Fibroblast of skin of left biceps (primary cell): ENCODE measurements at regions not wholly inside any gene's neighbourhood (a gene's known extent, or its start where the extent isn't known, plus 50 kb on each side); places are given as distances from the start of the nearest gene placed in this dataset.

ENCODE experiments used
- DNase-seq, 2 experiments: peaks; one replicate each; pipeline ENCODE4 v3.0.0-alpha.2; 2013; ENCODE audit warnings: low read depth in 2 of 2

GRCh38 chr1:114227059-114227458, 73.4 kb upstream of the SYT6 start:
- no peak for DNase-seq

GRCh38 chr1:114224196-114224907, 70.7 kb upstream of the SYT6 start:
- DNase-seq: peak in 1 of 2 experiments; percentile 12

- no peak for DNase-seq
Measured at GRCh38 chr1:114222920-114223319, 69.3 kb upstream of the SYT6 start.

- no peak for DNase-seq
Measured at GRCh38 chr1:114219172-114219868, 65.7 kb upstream of the SYT6 start.

GRCh38 chr1:114218361-114219171, 64.9 kb upstream of the SYT6 start:
- no peak for DNase-seq

- no peak for DNase-seq
Measured at GRCh38 chr1:114216431-114217173, 62.9 kb upstream of the SYT6 start.

GRCh38 chr1:114215436-114215835, 61.8 kb upstream of the SYT6 start:
- no peak for DNase-seq

GRCh38 chr1:114214016-114214415, 60.3 kb upstream of the SYT6 start:
- no peak for DNase-seq

GRCh38 chr1:114209971-114210370, 56.3 kb upstream of the SYT6 start:
- DNase-seq: no peak

- no peak for DNase-seq
Measured at GRCh38 chr1:114208714-114209113, 55.0 kb upstream of the SYT6 start.

- no peak for DNase-seq
Measured at GRCh38 chr1:114208106-114208505, 54.4 kb upstream of the SYT6 start.

GRCh38 chr1:114207635-114208034, 54.0 kb upstream of the SYT6 start:
- DNase-seq: no peak

GRCh38 chr1:114206392-114206791, 52.7 kb upstream of the SYT6 start:
- no peak for DNase-seq

- no peak for DNase-seq
Measured at GRCh38 chr1:114203595-114204128, 50.0 kb upstream of the SYT6 start.
